T1000 (cell line): ENCODE measurements at regions not wholly inside any gene's neighbourhood (a gene's known extent, or its start where the extent isn't known, plus 50 kb on each side); places are given as distances from the start of the nearest gene placed in this dataset.

Experiments
- DNase-seq: peaks from one replicate; lab custom pipeline; 2025; ENCODE audit warnings: mixed read lengths; lab: John Stamatoyannopoulos, UW

DNA sequence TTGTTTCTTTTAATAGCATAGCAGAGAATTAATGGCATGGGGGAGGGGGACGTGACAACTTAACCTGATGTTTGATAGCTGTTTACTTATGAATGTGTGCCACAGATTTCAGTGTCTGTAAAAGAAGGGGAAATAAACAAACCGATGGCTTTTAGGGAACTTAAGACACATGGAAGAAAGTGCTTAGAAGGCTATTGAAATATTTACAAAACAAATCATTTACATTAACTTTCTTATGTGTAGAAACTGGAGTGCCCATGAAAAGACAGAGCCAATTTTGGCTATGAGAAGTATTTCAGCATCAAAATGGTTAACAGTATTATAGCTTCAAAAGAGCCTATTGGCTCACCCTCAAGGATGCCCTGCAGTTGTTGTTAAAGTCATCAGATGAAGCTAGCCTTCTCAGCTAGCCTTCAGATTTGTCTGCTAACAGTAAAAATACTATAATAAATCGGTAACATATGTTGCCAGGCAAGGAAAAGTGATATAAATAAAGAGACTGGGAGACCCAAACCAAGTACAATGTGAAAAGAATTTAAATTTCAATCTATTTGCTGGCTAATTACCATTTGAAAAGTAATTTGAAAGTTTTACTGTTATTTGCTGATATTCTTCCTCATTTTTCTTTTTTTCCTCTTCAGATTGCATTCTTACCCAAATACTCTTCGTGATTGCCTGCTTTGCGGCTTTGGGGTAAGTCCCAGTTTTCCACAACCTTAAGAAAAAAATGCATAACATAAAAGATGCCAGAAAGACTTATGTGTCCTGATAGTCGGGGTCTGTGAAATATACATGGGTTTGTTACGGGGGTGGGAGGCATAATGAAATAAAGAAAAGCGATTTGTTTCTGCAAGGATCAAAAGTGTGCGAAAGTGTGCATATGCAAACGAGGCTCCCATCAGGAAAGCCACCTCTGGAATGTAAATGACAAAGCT lies 256.4 kb downstream of the MEIS1 start:
- DNase-seq, result no peak

DNA sequence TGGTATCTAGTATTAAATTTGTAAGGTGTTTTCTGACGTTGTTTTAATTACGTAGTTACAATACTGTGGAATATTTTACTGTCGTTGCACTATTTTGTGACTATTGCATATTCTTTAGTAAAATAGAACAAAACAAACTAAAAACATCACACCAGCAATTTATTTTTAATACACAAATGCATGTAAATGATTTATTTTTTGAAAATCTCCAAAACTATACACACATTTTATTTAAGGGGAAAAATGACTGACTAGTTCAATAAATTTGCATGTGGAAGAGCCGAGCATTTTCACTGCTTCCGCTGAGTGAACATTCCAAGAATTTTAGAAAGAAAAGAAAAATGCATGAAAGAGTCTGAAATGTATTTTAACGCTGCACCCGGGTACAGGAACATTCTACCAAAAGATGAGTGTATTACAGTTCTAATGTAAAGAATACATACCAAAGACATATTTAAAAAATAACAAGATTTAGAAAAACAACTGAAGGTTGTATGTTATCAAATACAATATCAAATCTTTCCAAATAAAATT lies 257.7 kb downstream of the MEIS1 start:
- DNase-seq, result no peak

DNA sequence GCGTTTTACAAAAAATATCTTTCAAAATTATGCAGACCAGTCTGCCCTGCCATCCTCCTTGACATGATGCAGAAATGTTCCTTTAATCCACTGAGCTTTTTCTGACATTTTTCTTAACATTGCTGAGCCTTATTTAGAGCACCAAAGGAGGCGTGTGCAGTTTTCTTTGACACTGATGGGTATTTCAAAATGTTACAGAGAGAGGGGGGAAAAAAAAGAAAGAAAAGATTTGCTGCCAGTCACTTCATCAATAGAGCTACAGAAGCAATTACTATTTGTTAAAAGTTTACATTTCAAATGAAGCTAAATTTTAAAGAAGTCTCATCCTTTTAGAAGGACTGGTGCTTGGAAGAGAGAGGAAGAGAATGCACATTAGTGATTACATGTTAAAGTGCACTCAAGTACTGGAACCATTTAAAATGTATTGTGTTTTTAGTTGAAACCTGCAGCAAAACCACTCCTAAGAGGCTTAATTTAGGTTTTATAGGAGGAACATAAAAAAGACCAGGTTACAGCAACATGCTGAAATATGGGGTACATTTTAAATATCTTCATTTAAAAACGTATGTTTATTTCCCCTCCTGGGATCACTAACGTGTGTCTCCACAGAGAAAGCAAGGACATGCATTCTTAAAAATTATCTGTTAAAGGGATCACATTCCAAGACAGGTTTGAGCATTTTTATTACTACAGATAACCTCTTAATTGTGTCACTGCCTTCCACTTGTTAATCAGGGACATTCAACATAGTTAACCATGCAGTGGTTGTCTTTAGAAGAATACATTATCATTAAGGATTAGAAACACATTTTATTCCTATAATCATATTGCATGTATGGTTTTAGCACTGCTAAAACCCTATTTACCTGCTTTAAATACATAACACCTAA lies 258.4 kb downstream of the MEIS1 start:
- DNase-seq, result no peak

DNA sequence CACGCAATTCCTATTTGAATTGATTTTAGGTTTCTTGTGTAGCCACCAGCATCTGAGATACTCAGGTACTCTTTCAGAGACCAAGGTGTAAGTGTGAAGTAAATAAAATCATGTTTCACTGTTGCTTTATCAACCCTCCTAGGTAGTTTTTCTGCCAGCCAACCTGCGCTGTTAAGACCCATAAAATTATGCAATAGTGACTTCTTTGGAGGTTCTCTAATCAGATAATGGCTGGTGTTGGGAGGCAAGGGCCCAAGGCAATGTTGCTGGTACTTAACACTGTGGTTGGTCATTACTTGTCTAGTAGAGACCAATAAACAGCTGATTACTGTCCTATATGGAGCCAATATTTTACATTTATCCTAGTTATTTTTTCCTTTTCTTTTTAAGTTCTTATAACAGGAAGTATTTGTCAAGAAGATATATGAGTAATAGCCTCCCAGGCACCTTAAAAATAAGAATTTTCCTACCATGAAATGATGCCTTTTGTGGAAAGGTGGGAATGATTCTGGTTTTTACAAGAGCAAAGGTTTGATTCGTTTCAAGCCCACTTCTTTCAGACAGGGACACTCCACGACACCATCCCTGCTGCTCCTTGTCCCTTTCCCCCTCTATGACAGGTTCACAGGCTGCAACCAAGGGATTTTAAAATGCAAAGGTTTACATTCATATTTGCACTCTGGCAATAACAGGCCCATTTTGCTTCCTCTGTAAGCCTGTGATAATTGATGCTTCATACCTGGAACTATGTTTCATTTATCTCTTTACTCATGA lies 259.3 kb downstream of the MEIS1 start:
- no peak for DNase-seq

- no peak for DNase-seq
These were observed 260.4 kb downstream of the MEIS1 start for GRCh38 chr2:66695226-66695735.

GRCh38 chr2:66696374-66696773 lies 261.4 kb downstream of the MEIS1 start:
- DNase-seq, result no peak

- DNase-seq, result no peak
These were observed 262.0 kb downstream of the MEIS1 start for GRCh38 chr2:66696886-66697285.

DNA sequence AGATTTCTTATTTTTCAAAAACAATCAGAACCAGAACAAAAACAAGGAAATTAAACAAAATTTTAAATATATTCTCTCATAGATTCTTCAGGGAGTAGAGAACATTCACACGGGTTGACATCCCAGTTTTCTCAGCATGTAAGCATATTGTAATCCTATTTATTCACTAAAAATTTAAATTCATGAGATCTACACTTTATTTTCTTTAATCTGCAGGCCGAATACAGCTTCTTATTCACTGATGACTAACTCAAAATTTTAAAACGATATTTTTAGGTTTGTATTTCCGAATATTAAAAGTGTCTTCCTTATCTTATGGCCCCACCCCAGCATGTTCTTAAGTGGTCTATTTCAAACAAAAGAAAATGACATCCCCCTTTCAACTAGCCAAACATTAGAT lies 262.4 kb downstream of the MEIS1 start:
- no peak for DNase-seq

DNA sequence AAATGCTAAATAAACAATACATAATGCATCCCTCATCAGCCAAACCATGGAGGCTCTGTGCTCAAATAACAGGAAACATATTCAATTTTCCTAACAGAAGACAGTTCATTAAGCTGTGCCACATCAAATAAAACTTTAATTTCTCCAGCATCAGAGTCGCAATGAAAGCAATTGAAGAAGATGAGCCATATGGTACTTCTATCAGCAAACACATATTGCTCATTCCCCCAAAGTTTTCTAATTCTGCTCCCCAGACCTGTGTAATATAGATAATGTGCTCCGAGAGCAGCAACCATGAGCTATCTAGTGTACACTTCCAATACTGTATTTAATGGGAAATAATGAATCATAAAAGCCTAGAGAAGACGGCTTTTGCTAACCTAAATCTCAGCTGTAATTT lies 263.2 kb downstream of the MEIS1 start:
- DNase-seq, result no peak

- no peak for DNase-seq
These were observed 263.8 kb downstream of the MEIS1 start for GRCh38 chr2:66698576-66699239.

DNA sequence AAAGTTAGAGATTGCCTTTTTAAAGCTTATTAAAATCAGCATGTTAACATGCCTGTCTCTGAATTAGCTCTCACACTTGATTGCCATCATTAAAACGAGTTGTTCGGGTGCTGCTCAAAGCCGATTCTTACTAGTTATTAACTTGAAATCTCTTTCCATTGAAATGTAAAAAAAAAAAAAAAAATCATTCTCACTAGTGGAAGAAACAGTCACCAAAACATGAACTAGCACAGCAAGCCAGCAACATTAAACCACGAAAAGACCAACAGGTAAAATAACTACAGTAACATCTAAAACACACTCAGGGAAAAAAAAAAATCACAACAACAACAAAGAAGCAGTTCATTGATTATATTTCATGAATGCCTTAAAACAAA lies 264.5 kb downstream of the MEIS1 start:
- no peak for DNase-seq

DNA sequence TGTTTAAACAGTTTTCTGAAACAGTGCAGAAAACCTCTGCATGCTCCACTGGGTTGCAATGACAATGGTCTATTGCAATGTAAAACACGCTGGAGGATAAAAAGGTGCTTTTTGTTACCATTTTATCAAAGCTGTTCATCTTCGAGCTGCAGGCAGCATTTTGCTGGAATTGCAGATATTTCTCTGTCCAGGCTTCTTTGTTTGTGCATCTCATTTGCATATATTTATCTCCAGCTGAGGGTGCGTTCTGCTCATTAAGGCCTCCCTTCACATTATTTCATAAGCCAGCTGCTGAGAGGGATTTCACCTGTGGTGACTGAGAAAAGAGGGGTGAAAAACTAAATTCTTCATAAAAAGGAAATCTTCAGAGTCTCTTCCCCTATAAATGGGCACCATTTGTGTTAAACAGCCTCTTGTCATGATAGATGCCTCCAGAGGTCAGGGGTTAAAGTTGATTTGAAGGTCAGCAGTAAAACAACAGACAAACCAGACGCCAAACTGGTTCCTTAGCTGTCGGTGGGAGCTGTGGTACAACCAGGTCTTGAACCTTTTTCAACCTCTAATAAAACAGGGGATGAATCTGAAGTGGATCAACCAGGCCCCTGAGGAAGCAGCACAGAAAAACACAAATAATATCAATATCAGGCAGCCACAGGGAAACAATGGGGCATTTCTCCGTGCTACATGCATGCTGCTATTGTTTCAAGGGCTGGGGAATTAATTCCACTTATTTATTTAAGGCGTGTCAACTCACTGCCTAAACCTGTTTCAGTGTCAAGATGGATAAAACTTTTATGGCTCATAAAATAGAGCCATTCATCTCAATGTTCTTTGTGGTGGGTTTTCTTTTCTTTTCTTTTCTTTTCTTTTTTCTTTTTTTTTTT lies 265.1 kb downstream of the MEIS1 start:
- no peak for DNase-seq

GRCh38 chr2:66700677-66701066 lies 265.7 kb downstream of the MEIS1 start:
- no peak for DNase-seq

GRCh38 chr2:66701251-66701650 lies 266.3 kb downstream of the MEIS1 start:
- DNase-seq, result no peak

- DNase-seq, result no peak
These were observed 266.7 kb downstream of the MEIS1 start for GRCh38 chr2:66701656-66702055.

DNA sequence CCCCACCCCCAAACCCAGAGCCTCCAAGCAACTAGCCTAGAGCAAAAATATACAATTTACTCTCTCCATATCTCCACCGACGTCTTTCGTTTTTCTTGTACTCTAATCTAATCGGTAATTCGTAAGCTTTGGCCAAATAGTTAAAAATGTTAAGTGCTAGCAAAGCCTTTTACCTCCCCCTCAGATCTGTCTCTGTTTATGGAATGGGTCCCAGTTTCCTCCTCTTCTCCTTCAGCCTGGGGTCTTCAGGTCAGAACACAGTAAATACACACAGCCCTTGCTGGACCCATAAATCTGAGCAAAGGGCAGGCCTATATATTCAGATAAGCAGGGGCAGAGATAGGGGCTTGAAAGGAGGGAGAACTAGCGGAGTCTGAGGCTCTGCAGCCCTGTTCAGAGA lies 267.4 kb downstream of the MEIS1 start:
- DNase-seq, result no peak

- DNase-seq, result no peak
These were observed 269.9 kb downstream of the MEIS1 start for GRCh38 chr2:66704786-66705185.

GRCh38 chr2:66714610-66715009 lies 279.7 kb downstream of the MEIS1 start:
- no peak for DNase-seq

GRCh38 chr2:66717218-66717905 lies 282.4 kb downstream of the MEIS1 start:
- DNase-seq, result no peak

GRCh38 chr2:66717973-66718372 lies 283.0 kb downstream of the MEIS1 start:
- DNase-seq, result no peak
